H1 (cell line): ENCODE measurements at regions not wholly inside any gene's neighbourhood (a gene's known extent, or its start where the extent isn't known, plus 50 kb on each side); places are given as distances from the start of the nearest gene placed in this dataset.

Experiments
- TF ChIP-seq, protein P1 (sequence below): IDR thresholded peaks from 2 replicates; pipeline ENCODE4 v1.6.1; 2012; ENCODE audit warnings: low read length, inconsistent platforms

DNA sequence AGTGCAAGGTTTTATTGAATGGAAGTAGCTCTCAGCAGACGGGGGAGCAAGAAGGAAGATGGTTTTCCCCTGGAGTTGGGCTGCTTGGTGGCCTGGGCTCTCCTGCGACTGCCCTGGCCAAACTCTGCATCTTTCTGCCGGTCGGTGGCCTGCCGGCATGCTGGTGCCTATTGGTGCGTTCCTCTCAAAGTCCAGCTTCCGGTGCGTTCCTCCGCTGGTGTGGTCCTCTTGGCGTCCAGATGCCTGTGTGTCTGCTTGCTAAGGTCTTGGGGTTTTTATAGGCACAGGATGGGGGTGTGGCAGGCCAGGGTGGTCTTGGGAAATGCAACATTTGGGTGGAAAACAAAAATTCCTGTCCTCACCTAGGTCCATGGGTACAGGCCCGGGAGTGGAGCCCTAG lies 567.4 kb upstream of the CNTN5 start (continued):
- TF ChIP-seq, protein P1, sequence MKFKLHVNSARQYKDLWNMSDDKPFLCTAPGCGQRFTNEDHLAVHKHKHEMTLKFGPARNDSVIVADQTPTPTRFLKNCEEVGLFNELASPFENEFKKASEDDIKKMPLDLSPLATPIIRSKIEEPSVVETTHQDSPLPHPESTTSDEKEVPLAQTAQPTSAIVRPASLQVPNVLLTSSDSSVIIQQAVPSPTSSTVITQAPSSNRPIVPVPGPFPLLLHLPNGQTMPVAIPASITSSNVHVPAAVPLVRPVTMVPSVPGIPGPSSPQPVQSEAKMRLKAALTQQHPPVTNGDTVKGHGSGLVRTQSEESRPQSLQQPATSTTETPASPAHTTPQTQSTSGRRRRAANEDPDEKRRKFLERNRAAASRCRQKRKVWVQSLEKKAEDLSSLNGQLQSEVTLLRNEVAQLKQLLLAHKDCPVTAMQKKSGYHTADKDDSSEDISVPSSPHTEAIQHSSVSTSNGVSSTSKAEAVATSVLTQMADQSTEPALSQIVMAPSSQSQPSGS: no peak
- TF ChIP-seq, all 59 proteins: peak for 0
